Rectal smooth muscle tissue (tissue), 1 donor: ENCODE measurements at regions not wholly inside any gene's neighbourhood (a gene's known extent, or its start where the extent isn't known, plus 50 kb on each side); places are given as distances from the start of the nearest gene placed in this dataset.

Experiments
- H3K27ac ChIP-seq: one replicate; pipeline ENCODE4 v1.7.0; 2013; ENCODE audit warnings: low read depth, low read length, inconsistent platforms
- H3K27me3 ChIP-seq: one replicate; pipeline ENCODE4 v1.7.0; 2013; ENCODE audit warnings: low read length; ENCODE audit not compliant: control insufficient read depth, insufficient read depth
- H3K36me3 ChIP-seq: one replicate; pipeline ENCODE4 v1.7.0; 2013; ENCODE audit warnings: low read length; ENCODE audit not compliant: control insufficient read depth, insufficient read depth
- H3K4me1 ChIP-seq: one replicate; pipeline ENCODE4 v1.7.0; 2013; ENCODE audit warnings: low read length; ENCODE audit not compliant: control insufficient read depth, insufficient read depth
- H3K4me3 ChIP-seq: one replicate; pipeline ENCODE4 v1.7.0; 2013; ENCODE audit warnings: low read length
- H3K9ac ChIP-seq: one replicate; pipeline ENCODE4 v1.7.0; 2013; ENCODE audit warnings: low read length

DNA sequence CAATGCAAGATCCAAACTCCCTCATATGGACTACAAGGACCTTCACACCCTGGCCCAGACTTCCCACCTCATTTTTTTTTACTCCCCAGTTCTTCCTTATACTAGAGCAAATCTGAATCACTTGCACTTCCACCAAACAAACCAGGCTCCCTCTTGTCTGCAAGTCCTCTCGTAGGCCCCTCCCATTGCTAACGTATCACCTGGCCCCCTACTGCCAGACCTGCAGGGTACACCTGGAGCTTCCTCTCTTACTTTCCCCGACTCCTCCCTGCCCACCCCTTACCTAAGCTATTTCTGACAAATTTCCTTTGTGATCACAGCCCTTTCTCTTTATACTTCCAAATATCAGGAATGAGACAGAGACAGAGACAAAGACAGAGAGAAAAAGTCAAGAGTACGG, 463.9 kb downstream of the GALC start:
- Histone ChIP-seq H3K27ac (no peak overlapping the region), H3K27me3 (no peaks in the 10 kb centered on the region), H3K4me3 (no peak overlapping the region), H3K4me1 (no peaks in the 10 kb centered on the region), H3K9ac (no peak overlapping the region), H3K36me3 (no peaks in the 10 kb centered on the region)

DNA sequence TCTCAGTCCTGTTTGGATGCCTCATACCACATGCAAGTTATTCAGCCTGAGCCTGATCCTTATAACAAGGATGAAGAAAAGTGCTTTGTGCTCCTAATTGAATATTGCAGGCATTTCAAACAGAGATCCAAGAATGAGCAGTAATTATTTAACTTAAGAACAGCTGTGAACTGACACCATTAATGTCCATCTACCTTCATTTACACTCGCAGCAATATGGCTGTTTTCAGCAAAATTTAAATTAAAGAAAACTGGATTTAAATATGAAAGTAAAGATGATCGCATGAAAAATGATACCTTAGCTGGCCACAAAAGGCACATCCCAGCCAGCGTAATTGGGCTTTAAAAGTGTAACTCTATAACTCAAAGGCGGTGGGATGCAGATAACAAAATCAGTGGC, 466.3 kb downstream of the GALC start:
- H3K36me3 ChIP-seq = no peaks in the 10 kb centered on the region
- no peak overlapping the region for H3K9ac ChIP-seq
- no peaks in the 10 kb centered on the region for H3K4me1 ChIP-seq
- no peak overlapping the region for H3K4me3 ChIP-seq
- H3K27me3 ChIP-seq = no peaks in the 10 kb centered on the region
- no peak overlapping the region for H3K27ac ChIP-seq

GRCh38 chr14:87524011-87524410, 469.0 kb downstream of the GALC start:
- Histone ChIP-seq H3K9ac (no peak overlapping the region), H3K27ac (no peak overlapping the region), H3K36me3 (no peaks in the 10 kb centered on the region), H3K4me3 (no peak overlapping the region), H3K27me3 (no peaks in the 10 kb centered on the region), H3K4me1 (no peaks in the 10 kb centered on the region)

GRCh38 chr14:87522575-87522974, 470.4 kb downstream of the GALC start:
- Histone ChIP-seq H3K9ac (no peak overlapping the region), H3K36me3 (no peaks in the 10 kb centered on the region), H3K4me1 (no peaks in the 10 kb centered on the region), H3K27ac (no peak overlapping the region), H3K4me3 (no peak overlapping the region), H3K27me3 (no peaks in the 10 kb centered on the region)

DNA sequence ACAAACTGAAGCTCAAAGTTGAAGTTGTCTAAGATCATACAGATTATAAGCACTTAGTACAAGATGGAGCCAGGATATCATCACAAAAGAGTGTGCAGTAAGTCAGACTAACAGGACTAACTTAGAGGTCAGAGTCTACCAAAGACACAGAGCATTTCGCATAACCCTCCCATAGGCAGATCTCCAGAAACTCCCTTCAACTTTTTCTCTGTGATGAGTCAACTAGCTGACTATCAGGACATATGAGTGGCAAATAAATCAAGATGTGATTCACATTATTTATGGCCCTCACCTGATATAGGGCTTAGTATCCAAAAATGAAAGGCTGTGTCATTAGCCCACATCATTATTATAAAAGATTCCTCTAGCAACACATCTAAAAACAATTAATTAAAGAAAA, 484.6 kb downstream of the GALC start:
- Histone ChIP-seq H3K27me3 (no peaks in the 10 kb centered on the region), H3K4me1 (no peaks in the 10 kb centered on the region), H3K27ac (no peak overlapping the region), H3K4me3 (no peak overlapping the region), H3K36me3 (no peaks in the 10 kb centered on the region), H3K9ac (no peak overlapping the region)

GRCh38 chr14:87503711-87504110, 489.3 kb downstream of the GALC start:
- no peak overlapping the region for H3K4me3 ChIP-seq
- H3K27me3 ChIP-seq = no peaks in the 10 kb centered on the region
- H3K27ac ChIP-seq = no peak overlapping the region
- no peaks in the 10 kb centered on the region for H3K36me3 ChIP-seq
- H3K9ac ChIP-seq = no peak overlapping the region
- H3K4me1 ChIP-seq = no peaks in the 10 kb centered on the region

- no peaks in the 10 kb centered on the region for H3K27me3 ChIP-seq
- no peaks in the 10 kb centered on the region for H3K4me1 ChIP-seq
- no peak overlapping the region for H3K27ac ChIP-seq
- H3K9ac ChIP-seq = no peak overlapping the region
- H3K4me3 ChIP-seq = no peak overlapping the region
- no peaks in the 10 kb centered on the region for H3K36me3 ChIP-seq
Measured at GRCh38 chr14:87497301-87497700, 495.7 kb downstream of the GALC start.

DNA sequence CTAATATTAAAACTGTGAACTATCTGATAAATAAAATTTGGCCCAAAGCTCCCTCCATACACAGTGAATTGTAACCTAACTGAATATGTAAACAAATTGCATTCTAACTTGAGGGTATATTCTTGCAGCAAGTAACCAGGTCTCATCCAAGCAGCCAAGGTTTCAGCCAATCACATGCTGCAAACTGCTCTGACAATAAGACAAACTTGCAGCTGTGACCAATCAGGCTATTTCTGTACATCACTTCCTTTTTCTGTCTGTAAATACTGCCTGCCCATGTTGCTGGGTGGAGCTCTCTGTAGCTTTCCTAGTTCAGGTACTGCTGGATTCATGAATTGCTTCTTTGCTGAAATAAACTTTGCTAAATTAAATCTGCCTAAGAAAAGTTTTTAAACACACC, 499.0 kb downstream of the GALC start:
- Histone ChIP-seq H3K36me3 (no peaks in the 10 kb centered on the region), H3K27ac (no peak overlapping the region), H3K4me1 (no peaks in the 10 kb centered on the region), H3K4me3 (no peak overlapping the region), H3K9ac (no peak overlapping the region), H3K27me3 (no peaks in the 10 kb centered on the region)

DNA sequence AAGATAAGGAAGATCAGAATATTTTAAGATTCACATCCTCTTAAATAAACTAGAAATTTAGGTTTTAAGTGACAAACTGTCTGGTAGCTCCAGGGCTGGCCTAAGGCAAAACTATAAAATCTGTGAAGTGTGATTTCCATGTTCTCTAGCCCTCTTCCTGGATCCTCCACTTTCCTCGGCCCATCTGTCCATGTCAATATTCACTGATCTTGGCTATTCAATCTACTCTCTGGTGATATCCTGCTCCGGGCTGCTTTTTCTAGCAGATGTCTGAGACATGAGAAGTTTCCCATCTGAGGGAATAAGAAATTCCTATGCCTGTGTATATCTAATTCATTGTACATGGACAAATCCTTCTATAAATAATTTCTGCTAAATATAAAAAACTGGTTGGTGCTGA, 500.4 kb downstream of the GALC start:
- no peaks in the 10 kb centered on the region for H3K36me3 ChIP-seq
- H3K27me3 ChIP-seq = no peaks in the 10 kb centered on the region

DNA sequence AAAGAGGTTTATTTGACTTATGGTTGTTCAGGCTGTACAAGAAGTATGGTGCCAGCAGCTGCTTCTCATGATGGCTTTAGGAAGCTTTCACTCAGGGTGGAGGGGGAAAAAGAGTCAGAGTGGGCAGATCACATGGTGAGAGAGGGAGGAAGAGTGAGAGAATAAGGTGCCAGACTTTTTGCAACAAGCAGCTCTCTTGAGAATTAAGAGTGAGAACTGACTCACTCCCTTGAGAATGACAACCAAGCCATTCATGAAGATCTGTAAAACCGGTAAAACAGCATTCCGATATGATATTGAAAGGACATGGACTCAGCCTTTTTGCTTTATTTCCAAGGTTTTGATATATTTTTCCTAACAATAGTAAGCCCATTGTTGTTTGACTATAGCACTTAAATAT, 501.2 kb downstream of the GALC start:
- no peaks in the 10 kb centered on the region for H3K4me1 ChIP-seq
- no peaks in the 10 kb centered on the region for H3K27me3 ChIP-seq

More for the DNA sequence above, 500.4 kb downstream of the GALC start:
- Histone ChIP-seq H3K4me3 (no peak overlapping the region), H3K4me1 (no peaks in the 10 kb centered on the region), H3K27ac (no peak overlapping the region), H3K9ac (no peak overlapping the region)

GRCh38 chr14:87489196-87489819, 503.7 kb downstream of the GALC start:
- Histone ChIP-seq H3K36me3 (no peaks in the 10 kb centered on the region), H3K9ac (no peak overlapping the region), H3K4me3 (no peak overlapping the region), H3K4me1 (no peaks in the 10 kb centered on the region), H3K27ac (no peak overlapping the region), H3K27me3 (no peaks in the 10 kb centered on the region)

More for the DNA sequence above, 501.2 kb downstream of the GALC start:
- Histone ChIP-seq H3K27ac (no peak overlapping the region), H3K9ac (no peak overlapping the region), H3K36me3 (no peaks in the 10 kb centered on the region), H3K4me3 (no peak overlapping the region)

GRCh38 chr14:87483271-87484260, 509.4 kb downstream of the GALC start:
- Histone ChIP-seq H3K27me3 (no peaks in the 10 kb centered on the region), H3K27ac (no peak overlapping the region), H3K4me3 (no peak overlapping the region), H3K4me1 (no peaks in the 10 kb centered on the region), H3K36me3 (no peaks in the 10 kb centered on the region), H3K9ac (no peak overlapping the region)
